ENCODE measurements at regions not wholly inside any gene's neighbourhood (a gene's known extent, or its start where the extent isn't known, plus 50 kb on each side); places are given as distances from the start of the nearest gene placed in this dataset.
"Not testable (repeated sequence)": the region's sequence is repeated elsewhere in the genome, so short reads cannot be mapped to it uniquely, and the experiment has no call there.

DNA sequence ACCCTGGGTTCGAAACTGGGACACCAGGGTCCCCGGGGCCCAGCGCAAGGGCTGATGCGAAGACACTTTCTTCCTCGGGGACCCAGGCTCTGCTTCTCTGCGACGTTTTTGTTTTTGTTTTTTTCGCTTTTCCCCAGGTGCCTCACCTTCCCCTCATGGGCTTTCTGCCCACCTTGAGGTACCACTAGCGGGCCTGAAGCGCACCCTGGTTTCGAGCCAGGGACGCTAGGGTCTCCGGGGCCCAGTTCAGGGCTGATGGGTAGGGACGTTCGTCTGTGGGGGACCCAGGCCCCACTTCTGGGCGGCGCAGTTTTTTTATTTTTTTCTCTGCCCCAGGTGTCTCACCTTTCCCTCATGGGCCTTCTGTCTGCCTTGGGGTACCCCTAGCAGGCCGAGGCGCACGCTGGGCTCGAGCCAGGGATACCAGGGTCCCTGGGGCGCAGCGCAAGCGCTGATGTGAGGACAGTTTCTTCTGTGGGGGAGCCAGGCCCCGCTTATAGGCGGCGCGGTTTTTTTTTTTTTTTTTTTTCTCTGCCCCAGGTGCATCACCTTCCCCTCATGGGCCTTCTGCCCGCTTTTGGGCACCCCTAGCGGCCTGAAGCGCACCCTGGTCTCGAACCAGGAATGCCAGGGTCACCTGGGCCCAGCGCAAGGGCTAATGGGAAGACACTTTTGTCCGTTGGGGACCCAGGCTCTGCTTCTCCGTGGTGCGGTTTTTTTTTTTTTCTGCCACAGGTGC lies 166.8 kb upstream of the ZNG1F start:
- H2AFZ ChIP-seq (ENCODE audit: low read length); H3K79me2 ChIP-seq (ENCODE audit: control insufficient read depth, insufficient read depth, low read length); H3K27ac ChIP-seq (ENCODE audit: insufficient read depth, low read length); DNase-seq (ENCODE audit: low read depth in 2 of 2); H3K36me3 ChIP-seq (ENCODE audit: control insufficient read depth, insufficient read depth, low read length); H4K20me1 ChIP-seq (ENCODE audit: control insufficient read depth, extremely low read depth, insufficient read depth, low read length); H3K9ac ChIP-seq (ENCODE audit: insufficient read depth, low read length); H3K27me3 ChIP-seq (ENCODE audit: control insufficient read depth, insufficient read depth, low read length); H3K9me3 ChIP-seq (ENCODE audit: control insufficient read depth, insufficient read depth, low read depth, low read length); H3K4me3 ChIP-seq (replicated peaks in 1 of 4; ENCODE audit: control extremely low read depth in 1 of 4, insufficient read depth in 1 of 4, low read depth in 3 of 4, low read length in 4 of 4); H3K4me2 ChIP-seq (ENCODE audit: extremely low read depth, insufficient read depth, low read length); H3K4me1 ChIP-seq (ENCODE audit: control insufficient read depth, extremely low read depth, insufficient read depth, low read length): not testable (repeated sequence)

DNA sequence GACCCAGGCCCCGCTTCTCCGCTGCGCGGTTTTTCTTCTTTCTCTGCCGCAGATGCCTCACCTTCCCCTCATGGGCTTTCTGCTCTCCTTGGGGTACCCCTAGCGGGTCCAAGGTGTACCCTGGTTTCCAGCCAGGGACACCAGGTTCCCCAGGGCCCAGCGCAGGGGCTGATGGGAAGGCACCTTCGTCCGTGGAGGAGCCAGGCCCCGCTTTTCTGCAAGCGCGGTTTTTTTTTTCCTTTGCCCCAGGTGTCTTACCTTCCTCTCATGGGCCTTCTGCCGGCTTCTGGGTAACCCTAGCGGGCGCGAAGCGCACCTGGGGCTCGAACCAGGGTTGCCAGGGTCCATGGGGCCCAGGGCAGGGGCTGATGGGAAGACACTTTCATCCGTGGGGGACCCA lies 165.9 kb upstream of the ZNG1F start:
- H3K9ac ChIP-seq (ENCODE audit: insufficient read depth, low read length); H3K9me3 ChIP-seq (ENCODE audit: control insufficient read depth, insufficient read depth, low read depth, low read length); H4K20me1 ChIP-seq (ENCODE audit: control insufficient read depth, extremely low read depth, insufficient read depth, low read length); DNase-seq (ENCODE audit: low read depth in 2 of 2); H2AFZ ChIP-seq (ENCODE audit: low read length); H3K4me3 ChIP-seq (replicated peaks in 1 of 4; ENCODE audit: control extremely low read depth in 1 of 4, insufficient read depth in 1 of 4, low read depth in 3 of 4, low read length in 4 of 4); H3K79me2 ChIP-seq (ENCODE audit: control insufficient read depth, insufficient read depth, low read length); H3K4me1 ChIP-seq (ENCODE audit: control insufficient read depth, extremely low read depth, insufficient read depth, low read length); H3K27me3 ChIP-seq (ENCODE audit: control insufficient read depth, insufficient read depth, low read length); H3K4me2 ChIP-seq (ENCODE audit: extremely low read depth, insufficient read depth, low read length); H3K36me3 ChIP-seq (ENCODE audit: control insufficient read depth, insufficient read depth, low read length); H3K27ac ChIP-seq (ENCODE audit: insufficient read depth, low read length): not testable (repeated sequence)

DNA sequence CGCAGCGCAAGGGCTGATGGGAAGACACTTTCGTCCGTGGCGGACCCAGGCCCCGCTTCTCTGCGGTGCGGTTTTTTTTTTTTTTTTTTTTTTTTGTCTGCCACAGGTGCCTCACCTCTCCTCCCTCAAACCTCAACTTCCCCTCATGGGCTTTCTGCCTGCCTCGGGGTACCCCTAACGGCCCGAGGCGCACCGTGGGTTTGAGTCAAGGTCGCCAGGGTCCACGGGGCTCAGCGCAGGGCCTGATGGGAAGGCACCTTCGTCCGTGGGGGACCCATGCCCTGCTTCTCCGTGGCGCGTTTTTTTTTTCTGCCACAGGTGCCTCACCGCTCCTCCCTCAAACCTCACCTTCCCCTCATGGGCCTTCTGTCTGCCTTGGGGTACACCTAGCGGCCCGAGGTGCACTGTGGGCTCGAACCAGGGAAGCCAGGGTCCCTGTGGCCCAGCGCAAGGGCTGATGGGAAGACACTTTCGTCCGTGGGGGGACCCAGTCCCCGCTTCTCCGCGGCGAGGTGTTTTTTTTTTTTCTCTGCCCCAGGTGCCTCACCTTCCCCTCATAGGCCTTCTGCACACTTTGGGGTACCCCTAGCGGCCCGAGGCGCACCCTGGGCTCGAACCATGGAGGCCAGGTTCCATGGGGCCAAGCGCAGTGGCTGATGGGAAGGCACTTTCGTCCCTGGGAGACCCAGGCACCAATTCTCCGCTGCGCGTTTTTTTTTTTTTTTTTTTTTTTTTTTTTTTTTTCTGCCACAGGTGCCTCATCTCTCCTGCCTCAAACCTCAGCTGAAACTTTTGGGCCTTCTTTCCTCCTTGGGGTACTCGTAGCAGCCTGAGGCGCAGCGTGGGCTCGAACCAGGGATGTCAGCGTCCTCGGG lies 165.2 kb upstream of the ZNG1F start:
- not testable (repeated sequence) for H3K9me3 ChIP-seq (ENCODE audit: control insufficient read depth, insufficient read depth, low read depth, low read length); H3K27ac ChIP-seq (ENCODE audit: insufficient read depth, low read length); H3K27me3 ChIP-seq (ENCODE audit: control insufficient read depth, insufficient read depth, low read length); DNase-seq (ENCODE audit: low read depth in 2 of 2); H3K9ac ChIP-seq (ENCODE audit: insufficient read depth, low read length); H3K79me2 ChIP-seq (ENCODE audit: control insufficient read depth, insufficient read depth, low read length); H3K36me3 ChIP-seq (ENCODE audit: control insufficient read depth, insufficient read depth, low read length); H2AFZ ChIP-seq (ENCODE audit: low read length); H3K4me2 ChIP-seq (ENCODE audit: extremely low read depth, insufficient read depth, low read length); H3K4me3 ChIP-seq (replicated peaks in 1 of 4; ENCODE audit: control extremely low read depth in 1 of 4, insufficient read depth in 1 of 4, low read depth in 3 of 4, low read length in 4 of 4); H3K4me1 ChIP-seq (ENCODE audit: control insufficient read depth, extremely low read depth, insufficient read depth, low read length); H4K20me1 ChIP-seq (ENCODE audit: control insufficient read depth, extremely low read depth, insufficient read depth, low read length)

DNA sequence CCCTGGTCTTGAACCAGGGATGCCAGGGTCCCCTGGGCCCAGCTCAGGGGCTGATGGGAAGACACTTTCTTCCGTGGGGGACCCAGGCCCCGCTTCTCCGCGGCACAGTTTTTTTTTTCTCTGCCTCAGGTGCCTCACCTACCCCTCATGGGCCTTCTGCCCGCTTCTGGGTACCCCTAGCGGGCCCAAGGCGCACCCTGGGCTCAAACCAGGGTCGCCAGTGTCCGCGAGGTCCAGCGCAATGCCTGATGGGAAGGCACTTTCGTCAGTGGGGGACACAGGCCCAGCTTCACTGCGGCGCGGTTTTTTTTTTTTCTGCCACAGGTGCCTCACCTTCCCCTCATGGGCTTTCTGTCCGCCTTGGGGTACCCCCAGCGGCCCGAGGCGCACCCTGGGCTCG lies 163.9 kb upstream of the ZNG1F start:
- not testable (repeated sequence) for H3K4me1 ChIP-seq (ENCODE audit: control insufficient read depth, extremely low read depth, insufficient read depth, low read length); H3K36me3 ChIP-seq (ENCODE audit: control insufficient read depth, insufficient read depth, low read length); H3K27me3 ChIP-seq (ENCODE audit: control insufficient read depth, insufficient read depth, low read length); H3K79me2 ChIP-seq (ENCODE audit: control insufficient read depth, insufficient read depth, low read length); H2AFZ ChIP-seq (ENCODE audit: low read length); H3K9me3 ChIP-seq (ENCODE audit: control insufficient read depth, insufficient read depth, low read depth, low read length); H4K20me1 ChIP-seq (ENCODE audit: control insufficient read depth, extremely low read depth, insufficient read depth, low read length); H3K4me3 ChIP-seq (replicated peaks in 1 of 4; ENCODE audit: control extremely low read depth in 1 of 4, insufficient read depth in 1 of 4, low read depth in 3 of 4, low read length in 4 of 4); H3K9ac ChIP-seq (ENCODE audit: insufficient read depth, low read length); H3K4me2 ChIP-seq (ENCODE audit: extremely low read depth, insufficient read depth, low read length); DNase-seq (ENCODE audit: low read depth in 2 of 2); H3K27ac ChIP-seq (ENCODE audit: insufficient read depth, low read length)

DNA sequence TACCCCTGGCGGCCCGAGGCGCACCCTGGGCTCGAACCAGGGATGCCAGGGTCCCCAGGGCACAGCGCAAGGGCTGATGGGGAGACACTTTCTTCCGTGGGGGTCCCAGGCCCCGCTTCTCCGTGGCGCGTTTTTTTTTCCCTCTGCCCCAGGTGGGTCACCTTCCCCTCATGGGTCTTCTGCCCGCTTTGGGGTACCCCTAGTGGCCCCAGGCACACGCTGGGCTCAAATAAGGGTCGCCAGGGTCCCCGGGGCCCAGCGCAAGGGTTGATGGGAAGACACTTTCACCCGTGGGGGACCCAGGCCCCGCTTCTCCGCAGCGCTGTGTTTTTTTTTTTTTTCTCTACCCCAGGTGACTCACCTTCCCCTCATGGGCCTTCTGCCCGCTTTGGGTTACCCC lies 163.3 kb upstream of the ZNG1F start:
- not testable (repeated sequence) for H3K27me3 ChIP-seq (ENCODE audit: control insufficient read depth, insufficient read depth, low read length); H3K36me3 ChIP-seq (ENCODE audit: control insufficient read depth, insufficient read depth, low read length); H4K20me1 ChIP-seq (ENCODE audit: control insufficient read depth, extremely low read depth, insufficient read depth, low read length); H3K79me2 ChIP-seq (ENCODE audit: control insufficient read depth, insufficient read depth, low read length); H3K4me1 ChIP-seq (ENCODE audit: control insufficient read depth, extremely low read depth, insufficient read depth, low read length); H3K9ac ChIP-seq (ENCODE audit: insufficient read depth, low read length); H3K27ac ChIP-seq (ENCODE audit: insufficient read depth, low read length); H3K4me2 ChIP-seq (ENCODE audit: extremely low read depth, insufficient read depth, low read length); H3K9me3 ChIP-seq (ENCODE audit: control insufficient read depth, insufficient read depth, low read depth, low read length); H3K4me3 ChIP-seq (replicated peaks in 1 of 4; ENCODE audit: control extremely low read depth in 1 of 4, insufficient read depth in 1 of 4, low read depth in 3 of 4, low read length in 4 of 4); DNase-seq (ENCODE audit: low read depth in 2 of 2); H2AFZ ChIP-seq (ENCODE audit: low read length)

DNA sequence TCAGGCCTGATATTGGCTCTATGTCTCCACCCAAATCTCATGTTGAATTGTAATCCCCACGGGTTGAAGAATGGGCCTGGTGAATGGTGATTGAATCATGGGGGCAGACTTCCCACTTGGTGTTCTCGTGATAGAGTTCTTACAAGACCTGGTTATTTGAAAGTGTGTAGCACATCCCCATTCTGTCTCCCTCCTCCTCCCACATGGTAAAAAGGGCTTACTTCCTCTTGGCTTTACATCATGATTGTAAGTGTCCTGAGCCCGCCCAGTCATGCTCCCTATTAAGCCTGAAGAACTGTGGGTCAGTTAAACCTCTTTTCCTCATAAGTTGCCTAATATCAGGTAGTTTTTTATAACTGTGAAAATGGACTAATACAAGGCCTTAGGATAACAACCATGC lies 158.8 kb upstream of the ZNG1F start:
- H3K27ac ChIP-seq (ENCODE audit: insufficient read depth, low read length); DNase-seq (ENCODE audit: low read depth in 2 of 2); H3K27me3 ChIP-seq (ENCODE audit: control insufficient read depth, insufficient read depth, low read length); H4K20me1 ChIP-seq (ENCODE audit: control insufficient read depth, extremely low read depth, insufficient read depth, low read length); H3K4me2 ChIP-seq (ENCODE audit: extremely low read depth, insufficient read depth, low read length); H3K9ac ChIP-seq (ENCODE audit: insufficient read depth, low read length); H3K4me1 ChIP-seq (ENCODE audit: control insufficient read depth, extremely low read depth, insufficient read depth, low read length); H3K79me2 ChIP-seq (ENCODE audit: control insufficient read depth, insufficient read depth, low read length); H3K4me3 ChIP-seq (replicated peaks in 1 of 4; ENCODE audit: control extremely low read depth in 1 of 4, insufficient read depth in 1 of 4, low read depth in 3 of 4, low read length in 4 of 4); H3K9me3 ChIP-seq (ENCODE audit: control insufficient read depth, insufficient read depth, low read depth, low read length); H2AFZ ChIP-seq (ENCODE audit: low read length); H3K36me3 ChIP-seq (ENCODE audit: control insufficient read depth, insufficient read depth, low read length): not testable (repeated sequence)
